HG02763 (cell line): ENCODE measurements at regions not wholly inside any gene's neighbourhood (a gene's known extent, or its start where the extent isn't known, plus 50 kb on each side); places are given as distances from the start of the nearest gene placed in this dataset.
"Not testable (repeated sequence)": the region's sequence is repeated elsewhere in the genome, so short reads cannot be mapped to it uniquely, and the experiment has no call there.

Experiments
- ATAC-seq: cut with Tn5 transposase; IDR thresholded peaks from one replicate; pipeline ENCODE4 v1.9.1; 2021; ENCODE audit warnings: mild to moderate bottlenecking, moderate library complexity; ENCODE audit not compliant: unreplicated experiment

GRCh38 chr10:4190876-4191275, 405.9 kb upstream of the KLF6 start:
- no peak for ATAC-seq

GRCh38 chr10:4189281-4189680, 404.3 kb upstream of the KLF6 start:
- ATAC-seq, result no peak

- no peak for ATAC-seq
Observed at GRCh38 chr10:4188406-4188805, 403.4 kb upstream of the KLF6 start.

GRCh38 chr10:4186849-4187540, 402.0 kb upstream of the KLF6 start:
- no peak for ATAC-seq

- no peak for ATAC-seq
Observed at GRCh38 chr10:4183761-4184261, 398.8 kb upstream of the KLF6 start.

GRCh38 chr10:4181621-4182049, 396.6 kb upstream of the KLF6 start:
- no peak for ATAC-seq

GRCh38 chr10:4181081-4181480, 396.1 kb upstream of the KLF6 start:
- no peak for ATAC-seq

- no peak for ATAC-seq
Observed at GRCh38 chr10:4177791-4178190, 392.8 kb upstream of the KLF6 start.

GRCh38 chr10:4176500-4177281, 391.7 kb upstream of the KLF6 start:
- ATAC-seq, result no peak

GRCh38 chr10:4174197-4174596, 389.2 kb upstream of the KLF6 start:
- no peak for ATAC-seq

- ATAC-seq, result no peak
Observed at GRCh38 chr10:4170633-4171314, 385.8 kb upstream of the KLF6 start.

- no peak for ATAC-seq
Observed at GRCh38 chr10:4170181-4170580, 385.2 kb upstream of the KLF6 start.

GRCh38 chr10:4169448-4169847, 384.4 kb upstream of the KLF6 start:
- ATAC-seq, result no peak

- no peak for ATAC-seq
Observed at GRCh38 chr10:4167216-4167615, 382.2 kb upstream of the KLF6 start.

- no peak for ATAC-seq
Observed at GRCh38 chr10:4162571-4163286, 377.7 kb upstream of the KLF6 start.

GRCh38 chr10:4159173-4159572, 374.2 kb upstream of the KLF6 start:
- no peak for ATAC-seq

GRCh38 chr10:4154191-4154715, 369.2 kb upstream of the KLF6 start:
- no peak for ATAC-seq

- ATAC-seq, result no peak
Observed at GRCh38 chr10:4151466-4151865, 366.5 kb upstream of the KLF6 start.

- ATAC-seq, result no peak
Observed at GRCh38 chr10:4150676-4151075, 365.7 kb upstream of the KLF6 start.

- not testable (repeated sequence) for ATAC-seq
Observed at GRCh38 chr10:4149460-4149859, 364.5 kb upstream of the KLF6 start.

- ATAC-seq, result no peak
Observed at GRCh38 chr10:4147245-4147644, 362.2 kb upstream of the KLF6 start.
